ENCODE measurements at regions not wholly inside any gene's neighbourhood (a gene's known extent, or its start where the extent isn't known, plus 50 kb on each side); places are given as distances from the start of the nearest gene placed in this dataset.

DNA sequence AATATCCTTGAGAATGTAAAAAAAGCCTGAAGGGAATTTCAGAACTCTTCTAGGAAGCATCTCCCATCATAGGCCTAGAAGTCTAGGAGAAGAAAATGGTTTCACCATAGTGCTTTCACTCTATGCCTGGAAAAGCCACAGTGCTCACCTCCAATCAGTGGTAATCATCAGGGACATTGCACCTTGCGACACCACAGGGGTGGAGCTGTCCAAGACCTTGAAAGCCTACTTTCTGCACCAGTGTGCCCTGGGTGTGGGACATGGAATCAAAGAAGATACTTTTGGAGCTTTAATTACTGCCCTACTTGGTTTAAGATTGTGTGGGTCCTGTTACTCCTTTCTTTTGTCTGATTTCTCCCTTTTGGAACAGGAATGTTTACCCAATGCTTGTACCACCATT, 146.8 kb upstream of the NDST4 start:
- no peak for TF ChIP-seq CTCF (conservative IDR thresholded peaks at IDR 0.05; ENCODE audit: low read depth, low read length)
- no peak for TF ChIP-seq EZH2phosphoT487 (IDR thresholded peaks at IDR 0.05; ENCODE audit: borderline replicate concordance, low read length)

All from PC-3 (cell line).